ENCODE measurements at regions not wholly inside any gene's neighbourhood (a gene's known extent, or its start where the extent isn't known, plus 50 kb on each side); places are given as distances from the start of the nearest gene placed in this dataset.

GRCh38 chr1:195740862-195741261, 867.4 kb downstream of the KCNT2 start:
- ATAC-seq (no peak), DNase-seq (no peak)
- Histone ChIP-seq H3K4me1 (no peaks in the 10 kb centered on the region), H3K4me3 (no peak overlapping the region), H3K27ac (no peak overlapping the region), H3K36me3 (no peaks in the 10 kb centered on the region), H3K9me3 (no peaks in the 10 kb centered on the region), H3K27me3 (ENCODE audit: low read depth) (no peaks in the 10 kb centered on the region)
- intact Hi-C loops (cut with DNase I), result no loop called here
- TF ChIP-seq, protein P1, sequence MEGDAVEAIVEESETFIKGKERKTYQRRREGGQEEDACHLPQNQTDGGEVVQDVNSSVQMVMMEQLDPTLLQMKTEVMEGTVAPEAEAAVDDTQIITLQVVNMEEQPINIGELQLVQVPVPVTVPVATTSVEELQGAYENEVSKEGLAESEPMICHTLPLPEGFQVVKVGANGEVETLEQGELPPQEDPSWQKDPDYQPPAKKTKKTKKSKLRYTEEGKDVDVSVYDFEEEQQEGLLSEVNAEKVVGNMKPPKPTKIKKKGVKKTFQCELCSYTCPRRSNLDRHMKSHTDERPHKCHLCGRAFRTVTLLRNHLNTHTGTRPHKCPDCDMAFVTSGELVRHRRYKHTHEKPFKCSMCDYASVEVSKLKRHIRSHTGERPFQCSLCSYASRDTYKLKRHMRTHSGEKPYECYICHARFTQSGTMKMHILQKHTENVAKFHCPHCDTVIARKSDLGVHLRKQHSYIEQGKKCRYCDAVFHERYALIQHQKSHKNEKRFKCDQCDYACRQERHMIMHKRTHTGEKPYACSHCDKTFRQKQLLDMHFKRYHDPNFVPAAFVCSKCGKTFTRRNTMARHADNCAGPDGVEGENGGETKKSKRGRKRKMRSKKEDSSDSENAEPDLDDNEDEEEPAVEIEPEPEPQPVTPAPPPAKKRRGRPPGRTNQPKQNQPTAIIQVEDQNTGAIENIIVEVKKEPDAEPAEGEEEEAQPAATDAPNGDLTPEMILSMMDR (IDR thresholded peaks at IDR 0.05), result no peak

DNA sequence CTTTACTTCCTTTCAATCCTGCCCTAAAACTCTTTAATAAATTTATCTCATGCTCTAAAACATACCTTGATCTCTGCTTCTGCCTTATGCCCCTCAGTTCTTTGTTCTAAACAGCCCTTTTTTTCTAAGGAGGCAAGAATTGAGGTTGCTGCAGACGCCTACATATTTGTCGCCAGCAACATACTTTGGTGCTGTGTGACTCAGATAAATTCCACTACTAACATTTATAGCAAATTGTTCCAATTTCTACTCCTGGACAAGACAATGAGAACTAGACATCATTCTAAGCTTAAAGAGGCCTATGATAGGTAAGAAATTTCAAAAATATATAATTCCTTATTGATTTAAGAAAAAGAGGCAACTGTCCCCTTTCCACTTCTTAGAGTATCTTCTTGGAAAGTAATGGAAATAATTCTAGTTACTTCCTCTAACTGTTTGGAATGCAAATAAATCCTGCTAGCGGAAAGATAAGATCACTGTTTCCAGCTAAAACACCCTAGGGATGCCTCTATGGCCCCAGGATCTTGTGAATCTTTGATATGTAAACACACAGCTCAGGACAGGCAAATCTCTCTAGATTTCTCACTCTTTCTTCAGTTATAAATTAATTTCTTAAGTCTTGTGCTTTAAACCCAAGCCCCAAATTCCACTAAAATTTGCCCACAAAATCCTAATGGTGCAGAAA, 869.1 kb downstream of the KCNT2 start:
- Histone ChIP-seq H3K9me3 (no peaks in the 10 kb centered on the region), H3K36me3 (no peaks in the 10 kb centered on the region), H3K27me3 (ENCODE audit: low read depth) (no peaks in the 10 kb centered on the region), H3K27ac (no peak overlapping the region), H3K4me3 (no peak overlapping the region), H3K4me1 (no peaks in the 10 kb centered on the region)
- intact Hi-C loops (cut with DNase I), result no loop called here
- TF ChIP-seq, protein P1 (IDR thresholded peaks at IDR 0.05), result no peak
- DNase-seq, result no peak
- ATAC-seq, result no peak

GRCh38 chr1:195735140-195735539, 873.1 kb downstream of the KCNT2 start:
- ATAC-seq (no peak), DNase-seq (no peak)
- TF ChIP-seq, protein P1 (IDR thresholded peaks at IDR 0.05), result no peak
- Histone ChIP-seq H3K27ac (no peak overlapping the region), H3K9me3 (no peaks in the 10 kb centered on the region), H3K4me3 (no peak overlapping the region), H3K36me3 (no peaks in the 10 kb centered on the region), H3K27me3 (ENCODE audit: low read depth) (no peaks in the 10 kb centered on the region), H3K4me1 (no peaks in the 10 kb centered on the region)
- intact Hi-C loops (cut with DNase I), result no loop called here

GRCh38 chr1:195733826-195734225, 874.4 kb downstream of the KCNT2 start:
- intact Hi-C loops (cut with DNase I), result no loop called here
- TF ChIP-seq, protein P1 (IDR thresholded peaks at IDR 0.05), result peak; percentile 8
- H3K27me3 ChIP-seq (ENCODE audit: low read depth), result no peaks in the 10 kb centered on the region
- no peaks in the 10 kb centered on the region for H3K9me3 ChIP-seq
- DNase-seq, result no peak
- H3K36me3 ChIP-seq, result no peaks in the 10 kb centered on the region
- no peaks in the 10 kb centered on the region for H3K4me1 ChIP-seq
- no peak overlapping the region for H3K27ac ChIP-seq
- no peak for ATAC-seq
- no peak overlapping the region for H3K4me3 ChIP-seq

DNA sequence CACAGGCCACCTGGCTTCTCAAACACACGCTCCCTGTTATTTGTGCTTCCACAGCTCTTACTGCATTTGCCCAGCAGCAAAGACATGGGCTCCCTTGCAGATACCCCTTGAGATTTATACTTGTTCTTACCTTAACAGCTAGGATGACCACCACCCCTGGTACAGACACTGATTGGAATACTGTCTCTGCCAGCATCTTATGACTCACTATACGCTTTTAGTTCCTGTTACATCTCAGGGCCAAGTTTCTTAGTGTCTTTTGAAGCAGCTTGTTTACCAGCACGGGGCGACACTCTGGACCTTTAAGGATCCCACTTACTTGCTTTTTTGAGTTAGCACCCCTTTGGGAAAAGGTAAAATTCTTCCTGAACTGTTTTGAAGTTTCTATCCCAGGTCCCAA, 874.8 kb downstream of the KCNT2 start:
- no peak overlapping the region for H3K27ac ChIP-seq
- no peak for DNase-seq
- no peaks in the 10 kb centered on the region for H3K27me3 ChIP-seq (ENCODE audit: low read depth)
- no peaks in the 10 kb centered on the region for H3K36me3 ChIP-seq
- H3K9me3 ChIP-seq, result no peaks in the 10 kb centered on the region
- intact Hi-C loops (cut with DNase I), result no loop called here
- H3K4me1 ChIP-seq, result no peaks in the 10 kb centered on the region
- H3K4me3 ChIP-seq, result no peak overlapping the region
- TF ChIP-seq, protein P1 (IDR thresholded peaks at IDR 0.05), result no peak
- no peak for ATAC-seq
